SK-N-SH treated with all-trans-retinoic acid at 6 μM for 48 hours (cell line): ENCODE measurements at regions not wholly inside any gene's neighbourhood (a gene's known extent, or its start where the extent isn't known, plus 50 kb on each side); places are given as distances from the start of the nearest gene placed in this dataset.

Experiments used
- ATAC-seq: fragments of 200-7000 bp; cut with Tn5 transposase; 3 replicates; pipeline ENCODE4 v1.9.1; 2020; ENCODE audit warnings: mild to moderate bottlenecking, moderate library complexity
- ARNTL ChIP-seq: fragments of 450-650 bp; formaldehyde crosslinking; IDR thresholded peaks from 2 replicates; pipeline ENCODE4 v1.5.0; 2020; ENCODE audit warnings: low read depth, mild to moderate bottlenecking, moderate library complexity, borderline replicate concordance
- BACH2 ChIP-seq: fragments of 250-450 bp; sonication (Bioruptor Pico); IDR thresholded peaks from 2 replicates; pipeline ENCODE4 v1.9.0; 2021; ENCODE audit warnings: mild to moderate bottlenecking, borderline replicate concordance
- CSDC2 ChIP-seq: fragments of 250-450 bp; sonication (Bioruptor Pico); IDR thresholded peaks from 2 replicates; pipeline ENCODE4 v1.5.0; 2020; ENCODE audit warnings: mild to moderate bottlenecking, moderate library complexity
- ESRRG ChIP-seq: fragments of 250-450 bp; sonication (Bioruptor Pico); IDR thresholded peaks from 2 replicates; pipeline ENCODE4 v1.6.1; 2021; ENCODE audit warnings: mild to moderate bottlenecking
- GLIS3 ChIP-seq: fragments of 250-450 bp; sonication (Bioruptor Pico); IDR thresholded peaks from 2 replicates; pipeline ENCODE4 v1.5.0; 2020; ENCODE audit warnings: mild to moderate bottlenecking, moderate library complexity
- ISL1 ChIP-seq: fragments of 250-450 bp; sonication (Bioruptor Pico); IDR thresholded peaks from 2 replicates; pipeline ENCODE4 v2.1.2; 2022; ENCODE audit warnings: mild to moderate bottlenecking, moderate library complexity
- OSR1 ChIP-seq: fragments of 250-450 bp; sonication (Bioruptor Pico); IDR thresholded peaks from 2 replicates; pipeline ENCODE4 v1.8.0; 2022; ENCODE audit warnings: moderate library complexity, mild to moderate bottlenecking, inconsistent platforms
- RARB ChIP-seq: fragments of 250-450 bp; sonication (Bioruptor Pico); IDR thresholded peaks from 2 replicates; pipeline ENCODE4 v1.8.0; 2021; ENCODE audit warnings: mild to moderate bottlenecking, moderate library complexity
- SNAI2 ChIP-seq: fragments of 250-450 bp; sonication (Bioruptor Pico); IDR thresholded peaks from 2 replicates; pipeline ENCODE4 v1.5.0; 2020; ENCODE audit warnings: mild to moderate bottlenecking, moderate library complexity
- TOX ChIP-seq: fragments of 250-450 bp; sonication (Bioruptor Pico); IDR thresholded peaks from 2 replicates; pipeline ENCODE4 v1.8.0; 2021; ENCODE audit warnings: mild to moderate bottlenecking, moderate library complexity, borderline replicate concordance
- ZFP3 ChIP-seq: fragments of 250-450 bp; sonication (Bioruptor Pico); IDR thresholded peaks from 2 replicates; pipeline ENCODE4 v1.5.0; 2020; ENCODE audit warnings: mild to moderate bottlenecking, moderate library complexity
- ZFP30 ChIP-seq: fragments of 450-650 bp; formaldehyde crosslinking; IDR thresholded peaks from 2 replicates; pipeline ENCODE4 v1.5.0; 2022; ENCODE audit warnings: mild to moderate bottlenecking, moderate library complexity
- ZNF565 ChIP-seq: fragments of 450-650 bp; formaldehyde crosslinking; conservative IDR thresholded peaks from 2 replicates; pipeline ENCODE4 v1.5.0; 2020; ENCODE audit warnings: low read depth, mild to moderate bottlenecking, moderate library complexity
- ZNF70 ChIP-seq: fragments of 450-650 bp; formaldehyde crosslinking; IDR thresholded peaks from 2 replicates; pipeline ENCODE4 v1.5.0; 2020; ENCODE audit warnings: mild to moderate bottlenecking, moderate library complexity
- ZNF8 ChIP-seq: fragments of 450-650 bp; formaldehyde crosslinking; IDR thresholded peaks from 2 replicates; pipeline ENCODE4 v1.5.0; 2020; ENCODE audit warnings: mild to moderate bottlenecking, moderate library complexity
- TF ChIP-seq, protein P1 (sequence below): fragments of 250-450 bp; sonication (Bioruptor Pico); IDR thresholded peaks from 2 replicates; pipeline ENCODE4 v1.5.0; 2020; ENCODE audit warnings: mild to moderate bottlenecking, moderate library complexity
- TF ChIP-seq, protein P2 (sequence below): fragments of 250-450 bp; sonication (Bioruptor Pico); IDR thresholded peaks from 2 replicates; pipeline ENCODE4 v1.8.0; 2021; ENCODE audit warnings: low read depth, mild to moderate bottlenecking, moderate library complexity, borderline replicate concordance
- TF ChIP-seq, protein P3 (sequence below): fragments of 250-450 bp; sonication (Bioruptor Pico); IDR thresholded peaks from 2 replicates; pipeline ENCODE4 v1.5.1; 2020; ENCODE audit warnings: low read depth, mild to moderate bottlenecking, moderate library complexity
- TF ChIP-seq, protein P4 (sequence below): fragments of 250-450 bp; sonication (Bioruptor Pico); IDR thresholded peaks from 2 replicates; pipeline ENCODE4 v1.8.0; 2020; ENCODE audit warnings: mild to moderate bottlenecking, moderate library complexity, borderline replicate concordance
- TF ChIP-seq, protein P5 (sequence below): fragments of 250-450 bp; sonication (Bioruptor Pico); IDR thresholded peaks from 2 replicates; pipeline ENCODE4 v1.5.1; 2021; ENCODE audit warnings: mild to moderate bottlenecking, moderate library complexity

DNA sequence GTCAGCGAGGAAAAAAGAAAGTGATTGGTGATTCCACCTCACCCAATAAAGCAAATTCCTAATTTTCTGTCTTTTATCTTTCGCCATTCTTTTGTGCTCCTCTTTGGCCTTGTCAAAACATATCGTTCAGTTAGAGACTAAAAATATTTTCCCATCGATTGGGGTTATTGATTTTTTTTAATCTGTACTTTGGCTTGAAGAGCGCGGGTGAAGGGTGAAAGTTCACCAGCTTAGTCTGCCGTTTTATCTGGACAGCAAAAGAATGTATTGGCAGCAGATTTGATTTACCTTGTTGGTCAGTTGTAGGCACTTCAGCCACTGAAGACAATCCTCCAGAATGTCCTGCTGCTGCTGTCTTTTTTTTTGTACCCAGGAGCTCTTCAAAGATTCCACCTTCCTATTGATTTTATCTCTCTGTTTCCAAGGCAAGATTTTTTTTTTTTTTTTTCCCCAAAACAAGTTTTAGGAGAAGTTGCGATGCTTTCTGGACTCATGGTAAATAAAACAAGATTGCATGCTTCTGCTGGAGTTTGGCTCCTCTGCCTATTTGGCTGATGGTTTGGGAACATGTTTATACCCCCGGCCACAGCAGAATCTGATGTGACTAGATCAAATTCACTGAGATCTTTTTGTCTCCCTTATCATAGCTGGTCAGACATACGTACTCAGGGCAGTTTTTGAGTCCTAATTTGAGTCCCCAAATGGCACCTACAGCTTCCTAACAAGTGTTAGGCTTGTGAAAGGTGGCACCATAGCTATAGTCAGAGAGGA lies 269.3 kb upstream of the ONECUT1 start:
- TF ChIP-seq BACH2 (CRISPR knock-in tag) = no peak
- TF ChIP-seq, protein P1, sequence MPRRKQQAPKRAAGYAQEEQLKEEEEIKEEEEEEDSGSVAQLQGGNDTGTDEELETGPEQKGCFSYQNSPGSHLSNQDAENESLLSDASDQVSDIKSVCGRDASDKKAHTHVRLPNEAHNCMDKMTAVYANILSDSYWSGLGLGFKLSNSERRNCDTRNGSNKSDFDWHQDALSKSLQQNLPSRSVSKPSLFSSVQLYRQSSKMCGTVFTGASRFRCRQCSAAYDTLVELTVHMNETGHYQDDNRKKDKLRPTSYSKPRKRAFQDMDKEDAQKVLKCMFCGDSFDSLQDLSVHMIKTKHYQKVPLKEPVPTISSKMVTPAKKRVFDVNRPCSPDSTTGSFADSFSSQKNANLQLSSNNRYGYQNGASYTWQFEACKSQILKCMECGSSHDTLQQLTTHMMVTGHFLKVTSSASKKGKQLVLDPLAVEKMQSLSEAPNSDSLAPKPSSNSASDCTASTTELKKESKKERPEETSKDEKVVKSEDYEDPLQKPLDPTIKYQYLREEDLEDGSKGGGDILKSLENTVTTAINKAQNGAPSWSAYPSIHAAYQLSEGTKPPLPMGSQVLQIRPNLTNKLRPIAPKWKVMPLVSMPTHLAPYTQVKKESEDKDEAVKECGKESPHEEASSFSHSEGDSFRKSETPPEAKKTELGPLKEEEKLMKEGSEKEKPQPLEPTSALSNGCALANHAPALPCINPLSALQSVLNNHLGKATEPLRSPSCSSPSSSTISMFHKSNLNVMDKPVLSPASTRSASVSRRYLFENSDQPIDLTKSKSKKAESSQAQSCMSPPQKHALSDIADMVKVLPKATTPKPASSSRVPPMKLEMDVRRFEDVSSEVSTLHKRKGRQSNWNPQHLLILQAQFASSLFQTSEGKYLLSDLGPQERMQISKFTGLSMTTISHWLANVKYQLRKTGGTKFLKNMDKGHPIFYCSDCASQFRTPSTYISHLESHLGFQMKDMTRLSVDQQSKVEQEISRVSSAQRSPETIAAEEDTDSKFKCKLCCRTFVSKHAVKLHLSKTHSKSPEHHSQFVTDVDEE = no peak
- ATAC-seq = no peak

DNA sequence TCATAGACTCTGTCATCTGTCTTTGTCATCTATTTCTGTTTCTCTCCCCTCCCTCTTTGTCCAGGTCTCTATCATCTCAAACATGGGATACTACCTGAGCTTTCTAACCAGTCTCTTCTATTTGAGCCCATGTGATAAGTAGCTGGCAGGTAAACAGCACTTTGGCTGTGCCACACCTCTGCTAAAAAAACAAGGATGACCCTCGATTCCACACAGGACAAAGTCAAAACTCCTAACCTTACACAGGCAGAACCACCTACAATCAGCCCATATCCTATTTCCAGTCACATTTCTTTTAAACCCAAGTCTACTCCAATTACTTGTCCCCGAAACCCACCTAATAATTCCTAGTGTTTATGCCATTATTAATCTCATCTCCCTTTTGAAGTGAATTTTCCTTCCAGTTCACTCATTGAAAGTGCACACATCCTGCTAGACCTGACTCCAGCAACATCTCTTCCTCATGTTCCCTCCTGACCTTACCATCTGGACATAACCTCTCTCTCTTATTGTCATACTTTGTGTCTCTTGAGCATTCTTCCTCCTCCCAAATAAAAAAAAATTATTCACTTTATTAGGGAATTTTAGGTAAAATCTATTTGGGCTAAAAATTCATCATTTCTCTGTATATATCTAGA lies 256.1 kb upstream of the ONECUT1 start:
- no peak for ATAC-seq
- TF ChIP-seq CSDC2 (no peak), ZNF565 (CRISPR knock-in tag) (no peak), ZFP30 (CRISPR knock-in tag) (no peak)
- TF ChIP-seq, protein P2, sequence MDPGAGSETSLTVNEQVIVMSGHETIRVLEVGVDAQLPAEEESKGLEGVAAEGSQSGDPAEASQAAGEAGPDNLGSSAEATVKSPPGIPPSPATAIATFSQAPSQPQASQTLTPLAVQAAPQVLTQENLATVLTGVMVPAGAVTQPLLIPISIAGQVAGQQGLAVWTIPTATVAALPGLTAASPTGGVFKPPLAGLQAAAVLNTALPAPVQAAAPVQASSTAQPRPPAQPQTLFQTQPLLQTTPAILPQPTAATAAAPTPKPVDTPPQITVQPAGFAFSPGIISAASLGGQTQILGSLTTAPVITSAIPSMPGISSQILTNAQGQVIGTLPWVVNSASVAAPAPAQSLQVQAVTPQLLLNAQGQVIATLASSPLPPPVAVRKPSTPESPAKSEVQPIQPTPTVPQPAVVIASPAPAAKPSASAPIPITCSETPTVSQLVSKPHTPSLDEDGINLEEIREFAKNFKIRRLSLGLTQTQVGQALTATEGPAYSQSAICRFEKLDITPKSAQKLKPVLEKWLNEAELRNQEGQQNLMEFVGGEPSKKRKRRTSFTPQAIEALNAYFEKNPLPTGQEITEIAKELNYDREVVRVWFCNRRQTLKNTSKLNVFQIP (CRISPR knock-in tag) = no peak

DNA sequence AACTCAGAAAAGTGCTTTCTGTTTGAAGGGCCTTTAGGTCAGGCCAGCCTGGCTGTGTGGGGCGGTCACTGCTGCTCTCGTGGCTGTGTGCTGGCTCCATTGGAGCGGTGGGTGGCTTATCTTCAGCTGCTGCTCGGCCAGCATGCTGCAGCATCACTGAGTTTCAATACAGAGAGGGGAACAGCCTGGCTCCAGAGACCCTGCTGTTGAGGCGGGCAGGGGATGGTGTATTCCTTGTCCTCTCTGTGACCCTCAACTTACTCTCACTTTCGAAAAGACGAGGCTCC lies 248.5 kb upstream of the ONECUT1 start:
- ATAC-seq = peak; percentile 36; the same call in 2 of the 3 replicates
- TF ChIP-seq TOX (CRISPR knock-in tag) = no peak
- no peak for TF ChIP-seq BACH2 (CRISPR knock-in tag)
- no peak for TF ChIP-seq ARNTL (CRISPR knock-in tag)
- TF ChIP-seq, protein P3, sequence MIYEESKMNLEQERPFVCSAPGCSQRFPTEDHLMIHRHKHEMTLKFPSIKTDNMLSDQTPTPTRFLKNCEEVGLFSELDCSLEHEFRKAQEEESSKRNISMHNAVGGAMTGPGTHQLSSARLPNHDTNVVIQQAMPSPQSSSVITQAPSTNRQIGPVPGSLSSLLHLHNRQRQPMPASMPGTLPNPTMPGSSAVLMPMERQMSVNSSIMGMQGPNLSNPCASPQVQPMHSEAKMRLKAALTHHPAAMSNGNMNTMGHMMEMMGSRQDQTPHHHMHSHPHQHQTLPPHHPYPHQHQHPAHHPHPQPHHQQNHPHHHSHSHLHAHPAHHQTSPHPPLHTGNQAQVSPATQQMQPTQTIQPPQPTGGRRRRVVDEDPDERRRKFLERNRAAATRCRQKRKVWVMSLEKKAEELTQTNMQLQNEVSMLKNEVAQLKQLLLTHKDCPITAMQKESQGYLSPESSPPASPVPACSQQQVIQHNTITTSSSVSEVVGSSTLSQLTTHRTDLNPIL (CRISPR knock-in tag) = no peak
- no peak for TF ChIP-seq SNAI2
- TF ChIP-seq CSDC2 = no peak
- no peak for TF ChIP-seq ZFP3 (CRISPR knock-in tag)
- no peak for TF ChIP-seq ESRRG
- TF ChIP-seq, protein P2 (CRISPR knock-in tag) = no peak
- TF ChIP-seq RARB (CRISPR knock-in tag) = no peak
- no peak for TF ChIP-seq OSR1 (CRISPR knock-in tag)
- TF ChIP-seq ZNF8 (CRISPR knock-in tag) = no peak
- TF ChIP-seq, protein P1 = no peak
- TF ChIP-seq GLIS3 (CRISPR knock-in tag) = no peak
- TF ChIP-seq, protein P4, sequence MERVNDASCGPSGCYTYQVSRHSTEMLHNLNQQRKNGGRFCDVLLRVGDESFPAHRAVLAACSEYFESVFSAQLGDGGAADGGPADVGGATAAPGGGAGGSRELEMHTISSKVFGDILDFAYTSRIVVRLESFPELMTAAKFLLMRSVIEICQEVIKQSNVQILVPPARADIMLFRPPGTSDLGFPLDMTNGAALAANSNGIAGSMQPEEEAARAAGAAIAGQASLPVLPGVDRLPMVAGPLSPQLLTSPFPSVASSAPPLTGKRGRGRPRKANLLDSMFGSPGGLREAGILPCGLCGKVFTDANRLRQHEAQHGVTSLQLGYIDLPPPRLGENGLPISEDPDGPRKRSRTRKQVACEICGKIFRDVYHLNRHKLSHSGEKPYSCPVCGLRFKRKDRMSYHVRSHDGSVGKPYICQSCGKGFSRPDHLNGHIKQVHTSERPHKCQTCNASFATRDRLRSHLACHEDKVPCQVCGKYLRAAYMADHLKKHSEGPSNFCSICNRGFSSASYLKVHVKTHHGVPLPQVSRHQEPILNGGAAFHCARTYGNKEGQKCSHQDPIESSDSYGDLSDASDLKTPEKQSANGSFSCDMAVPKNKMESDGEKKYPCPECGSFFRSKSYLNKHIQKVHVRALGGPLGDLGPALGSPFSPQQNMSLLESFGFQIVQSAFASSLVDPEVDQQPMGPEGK (CRISPR knock-in tag) = no peak
- TF ChIP-seq ZNF70 (CRISPR knock-in tag) = no peak
- TF ChIP-seq, protein P5, sequence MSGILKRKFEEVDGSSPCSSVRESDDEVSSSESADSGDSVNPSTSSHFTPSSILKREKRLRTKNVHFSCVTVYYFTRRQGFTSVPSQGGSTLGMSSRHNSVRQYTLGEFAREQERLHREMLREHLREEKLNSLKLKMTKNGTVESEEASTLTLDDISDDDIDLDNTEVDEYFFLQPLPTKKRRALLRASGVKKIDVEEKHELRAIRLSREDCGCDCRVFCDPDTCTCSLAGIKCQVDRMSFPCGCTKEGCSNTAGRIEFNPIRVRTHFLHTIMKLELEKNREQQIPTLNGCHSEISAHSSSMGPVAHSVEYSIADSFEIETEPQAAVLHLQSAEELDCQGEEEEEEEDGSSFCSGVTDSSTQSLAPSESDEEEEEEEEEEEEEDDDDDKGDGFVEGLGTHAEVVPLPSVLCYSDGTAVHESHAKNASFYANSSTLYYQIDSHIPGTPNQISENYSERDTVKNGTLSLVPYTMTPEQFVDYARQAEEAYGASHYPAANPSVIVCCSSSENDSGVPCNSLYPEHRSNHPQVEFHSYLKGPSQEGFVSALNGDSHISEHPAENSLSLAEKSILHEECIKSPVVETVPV (CRISPR knock-in tag) = no peak
- TF ChIP-seq ISL1 = no peak
- TF ChIP-seq, all 23 proteins: peak for 0
